ENCODE measurements at regions not wholly inside any gene's neighbourhood (a gene's known extent, or its start where the extent isn't known, plus 50 kb on each side); places are given as distances from the start of the nearest gene placed in this dataset.
A peak's percentile ranks its signal among the peaks of the same experiment; 100 is the strongest.

DNA sequence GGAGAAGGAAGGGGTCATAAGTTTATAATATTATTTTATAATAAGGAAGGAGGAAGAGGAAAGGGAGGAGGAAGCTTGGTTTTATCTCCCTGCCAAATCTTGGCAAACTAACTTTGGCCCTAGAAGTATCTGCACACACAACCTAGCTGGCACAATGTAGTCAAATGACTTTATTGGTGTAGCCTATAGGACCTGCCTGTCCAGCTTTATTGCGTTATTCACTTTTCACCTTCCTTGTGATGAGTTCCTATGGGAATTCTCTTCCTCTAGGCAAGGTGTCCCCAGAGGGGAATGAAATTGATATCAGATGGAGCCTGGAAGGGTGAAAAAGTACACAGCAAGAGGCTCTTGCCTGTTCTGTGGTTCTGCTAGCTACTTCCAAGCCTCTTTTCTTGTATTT lies 111.2 kb upstream of the SLC25A36 start:
- TF ChIP-seq, protein P1, sequence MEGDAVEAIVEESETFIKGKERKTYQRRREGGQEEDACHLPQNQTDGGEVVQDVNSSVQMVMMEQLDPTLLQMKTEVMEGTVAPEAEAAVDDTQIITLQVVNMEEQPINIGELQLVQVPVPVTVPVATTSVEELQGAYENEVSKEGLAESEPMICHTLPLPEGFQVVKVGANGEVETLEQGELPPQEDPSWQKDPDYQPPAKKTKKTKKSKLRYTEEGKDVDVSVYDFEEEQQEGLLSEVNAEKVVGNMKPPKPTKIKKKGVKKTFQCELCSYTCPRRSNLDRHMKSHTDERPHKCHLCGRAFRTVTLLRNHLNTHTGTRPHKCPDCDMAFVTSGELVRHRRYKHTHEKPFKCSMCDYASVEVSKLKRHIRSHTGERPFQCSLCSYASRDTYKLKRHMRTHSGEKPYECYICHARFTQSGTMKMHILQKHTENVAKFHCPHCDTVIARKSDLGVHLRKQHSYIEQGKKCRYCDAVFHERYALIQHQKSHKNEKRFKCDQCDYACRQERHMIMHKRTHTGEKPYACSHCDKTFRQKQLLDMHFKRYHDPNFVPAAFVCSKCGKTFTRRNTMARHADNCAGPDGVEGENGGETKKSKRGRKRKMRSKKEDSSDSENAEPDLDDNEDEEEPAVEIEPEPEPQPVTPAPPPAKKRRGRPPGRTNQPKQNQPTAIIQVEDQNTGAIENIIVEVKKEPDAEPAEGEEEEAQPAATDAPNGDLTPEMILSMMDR (IDR thresholded peaks at IDR 0.05; ENCODE audit: insufficient read depth, low read length, severe bottlenecking): no peak
- FAIRE-seq: no peak
- H3K4me3 ChIP-seq (ENCODE audit: low read depth, low read length): no peak overlapping the region
- no peak for DNase-seq (ENCODE audit: low read depth)
- no peaks in the 10 kb centered on the region for H3K36me3 ChIP-seq (ENCODE audit: control insufficient read depth, insufficient read depth, low read length)
- H3K27me3 ChIP-seq (ENCODE audit: control insufficient read depth, insufficient read depth, low read length): no peaks in the 10 kb centered on the region

- no peak for DNase-seq (ENCODE audit: low read depth)
- Histone ChIP-seq H3K27me3 (ENCODE audit: control insufficient read depth, insufficient read depth, low read length) (no peaks in the 10 kb centered on the region), H3K36me3 (ENCODE audit: control insufficient read depth, insufficient read depth, low read length) (no peaks in the 10 kb centered on the region), H3K4me3 (ENCODE audit: low read depth, low read length) (no peak overlapping the region)
- TF ChIP-seq, protein P1 (IDR thresholded peaks at IDR 0.05; ENCODE audit: insufficient read depth, low read length, severe bottlenecking): no peak
- no peak for FAIRE-seq
These were observed 108.8 kb upstream of the SLC25A36 start for GRCh38 chr3:140832883-140833282.

DNA sequence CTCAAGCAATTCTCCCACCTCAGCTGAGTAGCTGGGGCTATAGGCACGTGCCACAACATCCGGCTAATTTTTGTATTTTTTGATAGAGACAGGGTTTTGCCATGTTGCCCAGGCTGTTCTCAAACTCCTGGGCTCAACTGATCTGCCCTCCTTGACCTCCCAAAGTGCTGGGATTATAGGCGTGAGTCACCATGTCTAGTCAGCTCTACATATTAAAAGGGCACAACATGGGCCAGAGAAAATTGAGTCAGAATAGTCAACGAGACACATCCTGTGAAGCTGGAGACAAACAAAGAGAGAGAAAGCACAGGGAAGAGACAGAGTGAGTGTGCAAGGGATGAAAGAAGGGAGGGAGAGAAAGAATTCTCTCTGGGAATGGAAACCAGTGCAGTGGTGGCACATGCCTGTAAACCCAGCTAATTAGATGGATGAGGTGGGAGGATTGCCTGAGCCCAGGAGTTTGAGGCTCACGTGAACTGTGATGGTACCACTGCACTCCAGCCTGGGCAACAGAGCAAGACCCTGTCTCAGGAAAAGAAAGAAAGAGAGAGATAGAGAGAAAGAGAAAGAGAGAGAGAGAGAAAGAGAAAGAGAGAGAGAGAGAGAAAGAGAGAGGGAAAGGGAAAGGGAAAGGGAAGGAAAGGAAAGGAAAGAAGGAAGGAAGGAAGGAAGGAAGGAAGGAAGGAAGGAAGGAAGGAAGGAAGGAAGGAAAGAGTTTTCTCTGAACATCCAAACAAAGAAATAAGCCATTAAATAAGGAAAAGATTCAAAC lies 107.2 kb upstream of the SLC25A36 start:
- DNase-seq (ENCODE audit: low read depth): peak; percentile 67
- TF ChIP-seq, protein P1 (IDR thresholded peaks at IDR 0.05; ENCODE audit: insufficient read depth, low read length, severe bottlenecking): no peak

DNA sequence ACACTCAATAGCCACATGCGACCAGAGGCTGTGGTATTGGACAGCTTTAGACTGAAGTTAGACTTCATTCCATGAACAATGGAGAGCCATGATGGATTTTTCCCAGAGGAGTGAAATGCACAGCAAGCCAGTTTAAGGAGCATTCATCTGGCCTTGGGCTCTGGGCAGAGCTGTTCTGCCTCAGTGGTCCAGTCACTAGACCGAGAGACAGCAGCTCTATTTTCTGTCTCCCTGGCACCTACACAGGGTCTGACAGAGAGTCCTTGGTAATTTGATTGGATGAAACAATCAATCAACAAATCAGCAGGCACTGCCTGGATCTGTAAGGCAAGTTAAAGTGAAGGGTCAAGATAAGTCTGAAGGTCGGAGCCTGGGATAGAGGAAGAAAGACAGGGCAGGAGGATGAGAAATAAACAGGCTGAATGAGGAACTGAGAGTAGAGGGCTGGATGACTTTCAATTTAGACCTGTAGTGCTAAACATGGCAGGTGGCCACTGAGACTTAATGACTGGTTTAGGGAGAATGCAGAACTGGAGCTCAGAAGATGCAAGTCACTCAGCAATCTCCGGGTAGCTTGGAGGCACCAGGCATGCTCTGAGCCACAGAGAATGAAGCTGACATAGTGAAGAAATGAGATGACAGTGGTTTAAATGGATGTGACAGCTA lies 98.5 kb upstream of the SLC25A36 start:
- Histone ChIP-seq H3K36me3 (ENCODE audit: control insufficient read depth, insufficient read depth, low read length) (no peaks in the 10 kb centered on the region), H3K4me3 (ENCODE audit: low read depth, low read length) (no peak overlapping the region), H3K27me3 (ENCODE audit: control insufficient read depth, insufficient read depth, low read length) (no peaks in the 10 kb centered on the region)
- TF ChIP-seq, protein P1 (IDR thresholded peaks at IDR 0.05; ENCODE audit: insufficient read depth, low read length, severe bottlenecking): no peak
- DNase-seq (ENCODE audit: low read depth) (no peak), FAIRE-seq (no peak)

More for the DNA sequence above, 107.2 kb upstream of the SLC25A36 start:
- H3K36me3 ChIP-seq (ENCODE audit: control insufficient read depth, insufficient read depth, low read length): no peaks in the 10 kb centered on the region
- no peak for FAIRE-seq
- H3K4me3 ChIP-seq (ENCODE audit: low read depth, low read length): no peak overlapping the region
- H3K27me3 ChIP-seq (ENCODE audit: control insufficient read depth, insufficient read depth, low read length): no peaks in the 10 kb centered on the region

- no peaks in the 10 kb centered on the region for H3K36me3 ChIP-seq (ENCODE audit: control insufficient read depth, insufficient read depth, low read length)
- H3K4me3 ChIP-seq (ENCODE audit: low read depth, low read length): no peak overlapping the region
- TF ChIP-seq, protein P1 (IDR thresholded peaks at IDR 0.05; ENCODE audit: insufficient read depth, low read length, severe bottlenecking): no peak
- FAIRE-seq (no peak), DNase-seq (ENCODE audit: low read depth) (no peak)
- no peaks in the 10 kb centered on the region for H3K27me3 ChIP-seq (ENCODE audit: control insufficient read depth, insufficient read depth, low read length)
These were observed 98.0 kb upstream of the SLC25A36 start for GRCh38 chr3:140843656-140844055.
